GM13976 (cell line): ENCODE measurements at regions not wholly inside any gene's neighbourhood (a gene's known extent, or its start where the extent isn't known, plus 50 kb on each side); places are given as distances from the start of the nearest gene placed in this dataset.

Experiments used
- DNase-seq: peaks from one replicate; pipeline ENCODE4 v3.0.0; 2012; ENCODE audit warnings: low spot score
- CTCF ChIP-seq: IDR thresholded peaks from 2 replicates; pipeline ENCODE4 v1.5.1; 2012; ENCODE audit warnings: borderline replicate concordance, mild to moderate bottlenecking; ENCODE audit not compliant: insufficient read depth; ENCODE audit errors: extremely low read depth, missing control alignments, control extremely low read depth
- in situ Hi-C: fragments of 300-500 bp; cut with MboI; formaldehyde crosslinking; loops from one replicate; pipeline ENCODE4 v1.12.0; 2022; ENCODE audit warnings: low sequenced_read_pairs, mixed read lengths, inconsistent platforms; ENCODE audit not compliant: unreplicated experiment

DNA sequence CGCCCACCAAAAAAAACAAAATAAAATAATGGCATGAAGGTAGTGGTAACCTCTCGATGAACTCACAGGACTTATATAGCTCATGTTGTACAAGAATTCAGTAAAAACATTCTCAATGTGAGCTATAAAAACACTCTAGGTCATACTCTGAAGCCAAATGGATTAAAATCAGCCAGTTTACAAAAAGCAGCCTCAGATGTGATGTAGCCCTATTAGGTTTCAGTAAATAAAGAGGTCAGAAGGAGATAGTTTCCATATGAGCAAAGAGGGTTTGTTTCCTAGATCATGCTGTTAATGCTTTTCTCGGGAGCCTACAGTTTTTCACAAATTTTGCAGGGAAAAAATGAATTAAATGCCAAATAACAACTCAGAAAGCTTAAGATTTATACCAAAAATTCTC, 319.5 kb upstream of the HSF2 start:
- TF ChIP-seq CTCF, result no peak
- in situ Hi-C loops, result no loop called here
- no peak for DNase-seq

GRCh38 chr6:122081921-122082320, 317.5 kb upstream of the HSF2 start:
- DNase-seq, result no peak
- in situ Hi-C loops, result no loop called here
- TF ChIP-seq CTCF, result no peak

DNA sequence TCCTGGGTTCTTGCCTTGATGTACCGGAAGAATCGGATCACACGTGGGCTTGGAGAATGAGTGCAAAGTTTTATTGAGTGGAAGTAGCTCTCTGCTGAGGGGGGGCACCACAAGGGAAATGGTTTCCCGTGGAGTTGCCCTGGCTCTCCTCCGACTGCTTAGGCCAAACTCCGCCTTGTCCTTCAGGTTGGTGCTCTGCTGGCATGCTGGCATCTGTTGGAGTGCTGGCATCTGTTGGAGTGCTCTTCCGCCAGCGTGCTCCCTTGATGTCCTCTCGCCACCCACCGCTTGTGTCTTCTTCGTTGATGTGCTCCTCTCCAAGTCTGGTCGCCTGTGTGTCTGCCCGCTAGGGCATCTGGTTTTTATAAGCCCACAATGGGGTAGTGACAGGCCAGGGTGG, 317.1 kb upstream of the HSF2 start:
- in situ Hi-C loops, result no loop called here
- DNase-seq, result no peak
- no peak for TF ChIP-seq CTCF

GRCh38 chr6:122092366-122092765, 307.1 kb upstream of the HSF2 start:
- in situ Hi-C loops, result no loop called here
- no peak for TF ChIP-seq CTCF
- DNase-seq, result no peak

DNA sequence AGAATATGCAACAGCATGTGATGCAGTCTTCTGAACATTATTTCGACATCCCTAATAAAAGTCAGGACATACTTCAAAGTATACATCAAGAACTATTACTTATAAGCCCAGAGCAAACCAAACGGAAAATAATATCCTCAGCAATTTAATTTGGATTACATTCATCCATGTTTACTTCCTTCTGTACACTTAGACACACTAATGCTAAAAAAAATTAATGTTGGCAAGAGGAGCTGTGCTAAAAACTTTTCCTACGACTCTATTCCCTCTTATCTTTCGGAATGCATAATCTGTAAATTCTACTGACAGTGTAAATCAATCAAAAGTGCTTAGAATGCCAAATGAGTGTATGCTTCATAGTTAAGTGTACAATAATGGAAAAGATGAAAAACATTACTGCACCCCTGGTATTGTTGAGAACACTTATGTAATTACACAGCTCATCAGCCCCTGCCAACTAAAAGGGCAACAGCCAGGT, 301.2 kb upstream of the HSF2 start:
- TF ChIP-seq CTCF, result no peak
- in situ Hi-C loops, result no loop called here
- DNase-seq, result no peak

DNA sequence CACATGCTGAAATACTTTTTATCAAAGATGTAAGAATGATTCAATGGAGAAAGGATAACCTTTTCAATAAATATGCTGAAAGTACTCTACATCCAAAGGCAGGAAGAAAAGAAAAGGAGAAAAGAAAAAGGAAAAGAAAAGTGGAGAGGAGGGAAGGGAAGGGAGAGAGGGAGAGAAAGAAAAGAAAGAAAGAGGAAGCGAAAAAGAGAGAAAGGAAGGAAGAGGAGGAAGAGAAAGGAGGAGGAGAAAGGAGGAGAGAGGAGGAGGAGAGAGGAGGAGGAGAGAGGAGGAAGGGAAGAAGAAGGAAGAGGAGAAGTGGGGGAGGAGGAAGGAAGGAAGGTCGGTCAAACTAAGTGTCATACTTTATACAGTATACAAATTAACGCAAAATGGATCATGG, 297.4 kb upstream of the HSF2 start:
- in situ Hi-C loops, result no loop called here
- TF ChIP-seq CTCF, result no peak
- DNase-seq, result no peak

DNA sequence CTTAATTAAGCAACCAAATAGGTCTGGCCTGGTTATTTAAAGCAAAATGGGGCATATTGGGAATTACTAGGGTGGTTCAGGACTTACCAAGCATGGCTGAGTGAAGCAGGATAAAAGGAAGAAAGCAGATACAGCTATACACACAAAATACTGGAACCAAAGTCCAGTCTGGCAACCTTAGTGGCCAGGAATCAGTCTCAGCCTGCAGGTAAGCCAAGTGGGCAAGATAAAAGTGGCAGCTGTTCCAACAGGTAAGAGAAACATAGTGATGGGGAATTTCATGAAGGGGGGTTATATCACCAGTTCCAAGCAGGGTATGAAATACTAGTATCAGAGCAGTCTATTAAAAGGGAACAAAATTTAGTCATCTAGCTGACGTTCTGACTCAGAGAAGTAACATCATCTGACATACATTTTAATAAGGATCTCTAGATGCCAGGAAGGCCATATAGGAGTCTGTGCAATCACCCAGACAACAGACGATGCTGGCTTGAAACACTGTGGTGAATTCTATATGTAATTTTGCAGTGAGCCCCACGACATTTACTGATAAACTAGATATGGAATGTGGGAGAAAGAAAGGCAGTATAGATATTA, 292.1 kb upstream of the HSF2 start:
- in situ Hi-C loops, result no loop called here
- DNase-seq, result no peak
- no peak for TF ChIP-seq CTCF
